NB4 (cell line): ENCODE measurements at regions not wholly inside any gene's neighbourhood (a gene's known extent, or its start where the extent isn't known, plus 50 kb on each side); places are given as distances from the start of the nearest gene placed in this dataset.

Experiments
- CTCF ChIP-seq: IDR thresholded peaks from one replicate; pipeline ENCODE4 v1.5.1; 2012; ENCODE audit warnings: low read depth, low read length
- MAX ChIP-seq: IDR thresholded peaks from 2 replicates; pipeline ENCODE4 v1.6.1; 2011; ENCODE audit warnings: low read depth, low read length
- MYC ChIP-seq: IDR thresholded peaks from 2 replicates; pipeline ENCODE4 v1.6.1; 2011; ENCODE audit warnings: low read depth, low read length
- POLR2A ChIP-seq: IDR thresholded peaks from 2 replicates; pipeline ENCODE4 v1.6.1; 2011; ENCODE audit warnings: mild to moderate bottlenecking; ENCODE audit not compliant: insufficient read length; ENCODE audit errors: extremely low read depth

- TF ChIP-seq CTCF (no peak), MYC (no peak), POLR2A (no peak), MAX (no peak)
These were observed 334.7 kb upstream of the KITLG start for GRCh38 chr12:88914967-88915366.
